ENCODE measurements at regions not wholly inside any gene's neighbourhood (a gene's known extent, or its start where the extent isn't known, plus 50 kb on each side); places are given as distances from the start of the nearest gene placed in this dataset.
A peak's percentile ranks its signal among the peaks of the same experiment; 100 is the strongest.
"Not testable (repeated sequence)": the region's sequence is repeated elsewhere in the genome, so short reads cannot be mapped to it uniquely, and the experiment has no call there.

- intact Hi-C loops (cut with micrococcal nuclease); DNase-seq; H3K9me3 Mint-ChIP-seq; H3K27me3 Mint-ChIP-seq; ATAC-seq (ENCODE audit: low read depth); H3K4me1 Mint-ChIP-seq; H3K36me3 Mint-ChIP-seq (ENCODE audit: low read depth); H3K27ac Mint-ChIP-seq; POLR2A ChIA-PET; CTCF ChIA-PET; H3K4me3 Mint-ChIP-seq: not testable (repeated sequence)
Observed at GRCh38 chr2:90291168-90291883, 1599.9 kb downstream of the RPIA start.

GRCh38 chr2:90291934-90292333 is 1600.5 kb downstream of the RPIA start:
- H3K27me3 Mint-ChIP-seq; H3K9me3 Mint-ChIP-seq; CTCF ChIA-PET; ATAC-seq (ENCODE audit: low read depth); POLR2A ChIA-PET; H3K27ac Mint-ChIP-seq; DNase-seq; intact Hi-C loops (cut with micrococcal nuclease); H3K4me3 Mint-ChIP-seq; H3K4me1 Mint-ChIP-seq; H3K36me3 Mint-ChIP-seq (ENCODE audit: low read depth): not testable (repeated sequence)

- DNase-seq; ATAC-seq (ENCODE audit: low read depth); intact Hi-C loops (cut with micrococcal nuclease); H3K27me3 Mint-ChIP-seq; H3K27ac Mint-ChIP-seq; H3K4me3 Mint-ChIP-seq; H3K36me3 Mint-ChIP-seq (ENCODE audit: low read depth); H3K9me3 Mint-ChIP-seq; POLR2A ChIA-PET; H3K4me1 Mint-ChIP-seq; CTCF ChIA-PET: not testable (repeated sequence)
Observed at GRCh38 chr2:90292451-90292850, 1601.0 kb downstream of the RPIA start.

GRCh38 chr2:90293224-90293623 is 1601.8 kb downstream of the RPIA start:
- H3K36me3 Mint-ChIP-seq (ENCODE audit: low read depth); ATAC-seq (ENCODE audit: low read depth); CTCF ChIA-PET; H3K27me3 Mint-ChIP-seq; H3K9me3 Mint-ChIP-seq; intact Hi-C loops (cut with micrococcal nuclease); H3K27ac Mint-ChIP-seq; H3K4me3 Mint-ChIP-seq; POLR2A ChIA-PET; DNase-seq; H3K4me1 Mint-ChIP-seq: not testable (repeated sequence)

GRCh38 chr2:90293806-90294205 is 1602.3 kb downstream of the RPIA start:
- CTCF ChIA-PET, H3K4me1 Mint-ChIP-seq, DNase-seq: not testable (repeated sequence)

GRCh38 chr2:90295036-90295750 is 1603.7 kb downstream of the RPIA start:
- H3K27ac Mint-ChIP-seq; H3K36me3 Mint-ChIP-seq (ENCODE audit: low read depth); DNase-seq; H3K4me1 Mint-ChIP-seq; intact Hi-C loops (cut with micrococcal nuclease); H3K27me3 Mint-ChIP-seq; H3K9me3 Mint-ChIP-seq; CTCF ChIA-PET; H3K4me3 Mint-ChIP-seq; ATAC-seq (ENCODE audit: low read depth); POLR2A ChIA-PET: not testable (repeated sequence)

More at GRCh38 chr2:90293806-90294205, 1602.3 kb downstream of the RPIA start:
- H3K4me3 Mint-ChIP-seq; ATAC-seq (ENCODE audit: low read depth); H3K27me3 Mint-ChIP-seq; intact Hi-C loops (cut with micrococcal nuclease); H3K36me3 Mint-ChIP-seq (ENCODE audit: low read depth); POLR2A ChIA-PET; H3K9me3 Mint-ChIP-seq; H3K27ac Mint-ChIP-seq: not testable (repeated sequence)

- intact Hi-C loops (cut with micrococcal nuclease); DNase-seq; H3K27me3 Mint-ChIP-seq; ATAC-seq (ENCODE audit: low read depth); POLR2A ChIA-PET; H3K9me3 Mint-ChIP-seq; H3K36me3 Mint-ChIP-seq (ENCODE audit: low read depth); H3K27ac Mint-ChIP-seq; H3K4me1 Mint-ChIP-seq; CTCF ChIA-PET; H3K4me3 Mint-ChIP-seq: not testable (repeated sequence)
Observed at GRCh38 chr2:90296484-90296777, 1605.0 kb downstream of the RPIA start.

- POLR2A ChIA-PET; CTCF ChIA-PET; H3K27ac Mint-ChIP-seq; H3K4me3 Mint-ChIP-seq; H3K4me1 Mint-ChIP-seq; DNase-seq; H3K9me3 Mint-ChIP-seq; H3K27me3 Mint-ChIP-seq; H3K36me3 Mint-ChIP-seq (ENCODE audit: low read depth); intact Hi-C loops (cut with micrococcal nuclease); ATAC-seq (ENCODE audit: low read depth): not testable (repeated sequence)
Observed at GRCh38 chr2:90297701-90298100, 1606.2 kb downstream of the RPIA start.

- H3K4me3 Mint-ChIP-seq; H3K36me3 Mint-ChIP-seq (ENCODE audit: low read depth); H3K27me3 Mint-ChIP-seq; DNase-seq; POLR2A ChIA-PET; H3K27ac Mint-ChIP-seq; H3K9me3 Mint-ChIP-seq; H3K4me1 Mint-ChIP-seq; ATAC-seq (ENCODE audit: low read depth); intact Hi-C loops (cut with micrococcal nuclease); CTCF ChIA-PET: not testable (repeated sequence)
Observed at GRCh38 chr2:90298126-90298755, 1606.8 kb downstream of the RPIA start.

GRCh38 chr2:90298983-90299382 is 1607.5 kb downstream of the RPIA start:
- H3K27me3 Mint-ChIP-seq; CTCF ChIA-PET; H3K4me3 Mint-ChIP-seq; H3K9me3 Mint-ChIP-seq; H3K4me1 Mint-ChIP-seq; ATAC-seq (ENCODE audit: low read depth); H3K27ac Mint-ChIP-seq; DNase-seq; intact Hi-C loops (cut with micrococcal nuclease); H3K36me3 Mint-ChIP-seq (ENCODE audit: low read depth); POLR2A ChIA-PET: not testable (repeated sequence)

GRCh38 chr2:90322982-90323381 is 1631.5 kb downstream of the RPIA start:
- intact Hi-C loops (cut with micrococcal nuclease); H3K36me3 Mint-ChIP-seq (ENCODE audit: low read depth); H3K27ac Mint-ChIP-seq; DNase-seq; CTCF ChIA-PET; POLR2A ChIA-PET; ATAC-seq (ENCODE audit: low read depth); H3K4me1 Mint-ChIP-seq; H3K27me3 Mint-ChIP-seq; H3K9me3 Mint-ChIP-seq: not testable (repeated sequence)
- peak overlapping the region; percentile 75 for H3K4me3 Mint-ChIP-seq

Data from activated B cell treated with CpG ODN at 0.5 μM for 24 hours (primary cell).